K562 (cell line): ENCODE measurements at regions not wholly inside any gene's neighbourhood (a gene's known extent, or its start where the extent isn't known, plus 50 kb on each side); places are given as distances from the start of the nearest gene placed in this dataset.

Experiments used
- ARHGAP35 ChIP-seq: fragments of 450-650 bp; IDR thresholded peaks from 2 replicates; pipeline ENCODE4 v1.6.1; 2018; ENCODE audit not compliant: partially characterized antibody
- HNRNPUL1 ChIP-seq: fragments of 200-400 bp; formaldehyde crosslinking; IDR thresholded peaks from 2 replicates; pipeline ENCODE4 v1.6.1; 2017; ENCODE audit warnings: low read length
- MTA2 ChIP-seq: fragments of 450-650 bp; IDR thresholded peaks from 2 replicates; pipeline ENCODE4 v1.6.1; 2016; ENCODE audit warnings: low read depth
- NR2F6 ChIP-seq: fragments of 450-650 bp; formaldehyde crosslinking; IDR thresholded peaks from 2 replicates; pipeline ENCODE4 v1.4.0; 2020; ENCODE audit warnings: mild to moderate bottlenecking
- RFX5 ChIP-seq: IDR thresholded peaks from 2 replicates; pipeline ENCODE4 v1.6.1; 2011; ENCODE audit warnings: low read depth, mild to moderate bottlenecking, improper control_type of control experiment, low read length
- ZFX ChIP-seq: sonication (generic); formaldehyde crosslinking; IDR thresholded peaks from 2 replicates; pipeline ENCODE4 v1.8.0; 2022; ENCODE audit warnings: mild to moderate bottlenecking, missing genetic modification reagents, moderate library complexity
- TF ChIP-seq, protein P1 (sequence below): fragments of 250-450 bp; sonication (Bioruptor Pico); IDR thresholded peaks from 2 replicates; pipeline ENCODE4 v1.4.0; 2020; ENCODE audit warnings: mild to moderate bottlenecking
- TF ChIP-seq, protein P2 (sequence below): sonication (generic); formaldehyde crosslinking; IDR thresholded peaks from 2 replicates; pipeline ENCODE4 v1.8.1; 2023; ENCODE audit warnings: missing genetic modification reagents, mild to moderate bottlenecking, borderline replicate concordance
- TF ChIP-seq, protein P3 (sequence below): sonication (generic); IDR thresholded peaks from 2 replicates; pipeline ENCODE4 v1.6.1; 2016

DNA sequence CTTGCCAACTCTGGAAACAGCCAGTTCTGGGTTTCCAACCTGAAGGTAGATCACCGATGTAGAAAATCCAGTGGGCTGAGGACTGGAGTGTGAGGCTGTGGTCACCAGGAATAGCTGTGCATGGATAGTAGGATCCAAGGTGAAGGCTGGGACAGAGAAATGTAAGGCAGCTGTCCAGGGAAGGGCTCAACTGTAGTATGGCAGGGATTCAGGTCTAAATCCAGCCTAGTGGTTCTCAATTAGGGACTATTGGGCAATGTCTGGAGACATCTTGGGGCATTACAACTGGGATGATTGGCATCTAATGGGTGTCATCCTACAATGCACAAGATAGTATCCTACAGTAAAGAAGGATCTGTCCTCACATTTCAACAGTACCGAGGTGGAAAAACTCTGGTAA is 67.7 kb upstream of the RUNX1 start (continued):
- TF ChIP-seq, protein P1, sequence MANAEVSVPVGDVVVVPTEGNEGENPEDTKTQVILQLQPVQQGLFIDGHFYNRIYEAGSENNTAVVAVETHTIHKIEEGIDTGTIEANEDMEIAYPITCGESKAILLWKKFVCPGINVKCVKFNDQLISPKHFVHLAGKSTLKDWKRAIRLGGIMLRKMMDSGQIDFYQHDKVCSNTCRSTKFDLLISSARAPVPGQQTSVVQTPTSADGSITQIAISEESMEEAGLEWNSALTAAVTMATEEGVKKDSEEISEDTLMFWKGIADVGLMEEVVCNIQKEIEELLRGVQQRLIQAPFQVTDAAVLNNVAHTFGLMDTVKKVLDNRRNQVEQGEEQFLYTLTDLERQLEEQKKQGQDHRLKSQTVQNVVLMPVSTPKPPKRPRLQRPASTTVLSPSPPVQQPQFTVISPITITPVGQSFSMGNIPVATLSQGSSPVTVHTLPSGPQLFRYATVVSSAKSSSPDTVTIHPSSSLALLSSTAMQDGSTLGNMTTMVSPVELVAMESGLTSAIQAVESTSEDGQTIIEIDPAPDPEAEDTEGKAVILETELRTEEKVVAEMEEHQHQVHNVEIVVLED (CRISPR knock-in tag) = no peak
- TF ChIP-seq ARHGAP35 (no peak), HNRNPUL1 (no peak), ZFX (CRISPR knock-in tag) (no peak), MTA2 (no peak), RFX5 (no peak), NR2F6 (CRISPR knock-in tag) (no peak)
- TF ChIP-seq, protein P2, sequence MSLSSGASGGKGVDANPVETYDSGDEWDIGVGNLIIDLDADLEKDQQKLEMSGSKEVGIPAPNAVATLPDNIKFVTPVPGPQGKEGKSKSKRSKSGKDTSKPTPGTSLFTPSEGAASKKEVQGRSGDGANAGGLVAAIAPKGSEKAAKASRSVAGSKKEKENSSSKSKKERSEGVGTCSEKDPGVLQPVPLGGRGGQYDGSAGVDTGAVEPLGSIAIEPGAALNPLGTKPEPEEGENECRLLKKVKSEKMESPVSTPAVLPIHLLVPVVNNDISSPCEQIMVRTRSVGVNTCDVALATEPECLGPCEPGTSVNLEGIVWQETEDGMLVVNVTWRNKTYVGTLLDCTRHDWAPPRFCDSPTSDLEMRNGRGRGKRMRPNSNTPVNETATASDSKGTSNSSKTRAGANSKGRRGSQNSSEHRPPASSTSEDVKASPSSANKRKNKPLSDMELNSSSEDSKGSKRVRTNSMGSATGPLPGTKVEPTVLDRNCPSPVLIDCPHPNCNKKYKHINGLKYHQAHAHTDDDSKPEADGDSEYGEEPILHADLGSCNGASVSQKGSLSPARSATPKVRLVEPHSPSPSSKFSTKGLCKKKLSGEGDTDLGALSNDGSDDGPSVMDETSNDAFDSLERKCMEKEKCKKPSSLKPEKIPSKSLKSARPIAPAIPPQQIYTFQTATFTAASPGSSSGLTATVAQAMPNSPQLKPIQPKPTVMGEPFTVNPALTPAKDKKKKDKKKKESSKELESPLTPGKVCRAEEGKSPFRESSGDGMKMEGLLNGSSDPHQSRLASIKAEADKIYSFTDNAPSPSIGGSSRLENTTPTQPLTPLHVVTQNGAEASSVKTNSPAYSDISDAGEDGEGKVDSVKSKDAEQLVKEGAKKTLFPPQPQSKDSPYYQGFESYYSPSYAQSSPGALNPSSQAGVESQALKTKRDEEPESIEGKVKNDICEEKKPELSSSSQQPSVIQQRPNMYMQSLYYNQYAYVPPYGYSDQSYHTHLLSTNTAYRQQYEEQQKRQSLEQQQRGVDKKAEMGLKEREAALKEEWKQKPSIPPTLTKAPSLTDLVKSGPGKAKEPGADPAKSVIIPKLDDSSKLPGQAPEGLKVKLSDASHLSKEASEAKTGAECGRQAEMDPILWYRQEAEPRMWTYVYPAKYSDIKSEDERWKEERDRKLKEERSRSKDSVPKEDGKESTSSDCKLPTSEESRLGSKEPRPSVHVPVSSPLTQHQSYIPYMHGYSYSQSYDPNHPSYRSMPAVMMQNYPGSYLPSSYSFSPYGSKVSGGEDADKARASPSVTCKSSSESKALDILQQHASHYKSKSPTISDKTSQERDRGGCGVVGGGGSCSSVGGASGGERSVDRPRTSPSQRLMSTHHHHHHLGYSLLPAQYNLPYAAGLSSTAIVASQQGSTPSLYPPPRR (CRISPR knock-in tag) = no peak
- TF ChIP-seq, protein P3, sequence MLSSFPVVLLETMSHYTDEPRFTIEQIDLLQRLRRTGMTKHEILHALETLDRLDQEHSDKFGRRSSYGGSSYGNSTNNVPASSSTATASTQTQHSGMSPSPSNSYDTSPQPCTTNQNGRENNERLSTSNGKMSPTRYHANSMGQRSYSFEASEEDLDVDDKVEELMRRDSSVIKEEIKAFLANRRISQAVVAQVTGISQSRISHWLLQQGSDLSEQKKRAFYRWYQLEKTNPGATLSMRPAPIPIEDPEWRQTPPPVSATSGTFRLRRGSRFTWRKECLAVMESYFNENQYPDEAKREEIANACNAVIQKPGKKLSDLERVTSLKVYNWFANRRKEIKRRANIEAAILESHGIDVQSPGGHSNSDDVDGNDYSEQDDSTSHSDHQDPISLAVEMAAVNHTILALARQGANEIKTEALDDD = no peak
- TF ChIP-seq, all 486 proteins: peak for 0
